ENCODE measurements at regions not wholly inside any gene's neighbourhood (a gene's known extent, or its start where the extent isn't known, plus 50 kb on each side); places are given as distances from the start of the nearest gene placed in this dataset.

DNA sequence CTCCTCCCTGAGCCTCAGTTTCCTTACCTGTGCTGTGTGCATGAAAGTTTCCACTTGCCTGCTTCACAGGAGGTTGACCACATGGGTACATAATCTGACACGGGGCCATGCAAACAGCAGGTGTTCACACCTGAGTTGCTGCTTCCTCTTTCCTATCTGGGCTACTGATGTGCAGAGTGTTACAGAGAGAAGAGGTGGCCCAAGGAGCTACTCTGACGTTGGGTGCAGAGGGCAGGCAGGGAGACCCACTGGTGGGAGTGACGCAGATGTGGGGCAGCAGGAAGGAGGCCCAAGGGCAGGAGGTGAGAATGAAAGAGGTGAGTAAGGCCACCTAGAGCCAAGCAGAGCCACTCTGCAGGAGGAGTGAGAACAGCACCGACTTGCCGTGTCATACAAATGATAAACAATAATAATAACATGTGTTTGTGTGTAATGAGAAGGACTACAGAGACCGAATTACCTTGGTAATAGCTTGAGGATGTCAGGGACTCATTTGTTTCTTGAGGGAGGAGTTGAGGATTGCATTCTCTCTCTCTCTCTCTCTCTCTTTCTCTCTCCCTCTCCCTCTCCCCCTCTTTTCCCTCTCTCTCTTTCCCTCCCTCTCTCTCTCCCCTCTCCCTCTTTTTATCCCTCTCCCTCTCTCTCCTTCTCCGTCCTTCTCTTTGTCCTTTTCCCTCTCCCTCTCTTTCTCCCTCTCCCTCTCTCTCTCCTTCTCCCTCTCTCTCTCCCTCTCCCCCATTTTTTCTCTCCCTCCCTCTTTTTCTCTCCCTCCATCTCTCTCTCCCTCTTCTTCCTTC lies 87.4 kb upstream of the IGSF21 start (continued):
- TF ChIP-seq ZFP3 (CRISPR knock-in tag; IDR thresholded peaks at IDR 0.05), result no peak

DNA sequence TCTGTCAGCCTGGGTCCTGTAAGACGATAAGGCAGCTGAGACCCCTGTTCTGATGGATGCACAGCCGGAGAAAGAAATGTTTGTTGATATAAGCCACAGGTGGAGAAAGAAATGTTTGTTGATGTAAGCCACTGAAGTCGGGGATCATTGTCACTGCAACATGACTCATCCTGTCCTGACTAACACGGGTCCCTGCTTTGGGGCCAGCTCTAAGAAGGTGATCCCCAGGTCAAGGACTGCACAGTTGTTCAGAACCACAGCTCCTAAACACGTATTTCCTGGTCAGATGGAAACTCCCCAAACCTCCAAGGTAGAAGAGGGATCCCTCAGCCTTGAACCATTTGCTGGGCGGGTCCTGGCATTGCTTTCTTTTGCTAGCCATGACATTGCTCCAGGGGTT lies 86.4 kb upstream of the IGSF21 start:
- ATAC-seq, result no peak
- TF ChIP-seq ZC3H10 (CRISPR knock-in tag; IDR thresholded peaks at IDR 0.05), result no peak
- no peak for TF ChIP-seq ISL1 (CRISPR knock-in tag; IDR thresholded peaks at IDR 0.05)
- TF ChIP-seq ZFP3 (CRISPR knock-in tag; IDR thresholded peaks at IDR 0.05), result no peak
- TF ChIP-seq RARB (CRISPR knock-in tag; IDR thresholded peaks at IDR 0.05), result no peak
- TF ChIP-seq ZNF8 (CRISPR knock-in tag; IDR thresholded peaks at IDR 0.05), result no peak
- TF ChIP-seq, protein P1, sequence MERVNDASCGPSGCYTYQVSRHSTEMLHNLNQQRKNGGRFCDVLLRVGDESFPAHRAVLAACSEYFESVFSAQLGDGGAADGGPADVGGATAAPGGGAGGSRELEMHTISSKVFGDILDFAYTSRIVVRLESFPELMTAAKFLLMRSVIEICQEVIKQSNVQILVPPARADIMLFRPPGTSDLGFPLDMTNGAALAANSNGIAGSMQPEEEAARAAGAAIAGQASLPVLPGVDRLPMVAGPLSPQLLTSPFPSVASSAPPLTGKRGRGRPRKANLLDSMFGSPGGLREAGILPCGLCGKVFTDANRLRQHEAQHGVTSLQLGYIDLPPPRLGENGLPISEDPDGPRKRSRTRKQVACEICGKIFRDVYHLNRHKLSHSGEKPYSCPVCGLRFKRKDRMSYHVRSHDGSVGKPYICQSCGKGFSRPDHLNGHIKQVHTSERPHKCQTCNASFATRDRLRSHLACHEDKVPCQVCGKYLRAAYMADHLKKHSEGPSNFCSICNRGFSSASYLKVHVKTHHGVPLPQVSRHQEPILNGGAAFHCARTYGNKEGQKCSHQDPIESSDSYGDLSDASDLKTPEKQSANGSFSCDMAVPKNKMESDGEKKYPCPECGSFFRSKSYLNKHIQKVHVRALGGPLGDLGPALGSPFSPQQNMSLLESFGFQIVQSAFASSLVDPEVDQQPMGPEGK (CRISPR knock-in tag; IDR thresholded peaks at IDR 0.05; ENCODE audit: borderline replicate concordance), result no peak
- TF ChIP-seq, protein P2, sequence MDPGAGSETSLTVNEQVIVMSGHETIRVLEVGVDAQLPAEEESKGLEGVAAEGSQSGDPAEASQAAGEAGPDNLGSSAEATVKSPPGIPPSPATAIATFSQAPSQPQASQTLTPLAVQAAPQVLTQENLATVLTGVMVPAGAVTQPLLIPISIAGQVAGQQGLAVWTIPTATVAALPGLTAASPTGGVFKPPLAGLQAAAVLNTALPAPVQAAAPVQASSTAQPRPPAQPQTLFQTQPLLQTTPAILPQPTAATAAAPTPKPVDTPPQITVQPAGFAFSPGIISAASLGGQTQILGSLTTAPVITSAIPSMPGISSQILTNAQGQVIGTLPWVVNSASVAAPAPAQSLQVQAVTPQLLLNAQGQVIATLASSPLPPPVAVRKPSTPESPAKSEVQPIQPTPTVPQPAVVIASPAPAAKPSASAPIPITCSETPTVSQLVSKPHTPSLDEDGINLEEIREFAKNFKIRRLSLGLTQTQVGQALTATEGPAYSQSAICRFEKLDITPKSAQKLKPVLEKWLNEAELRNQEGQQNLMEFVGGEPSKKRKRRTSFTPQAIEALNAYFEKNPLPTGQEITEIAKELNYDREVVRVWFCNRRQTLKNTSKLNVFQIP (CRISPR knock-in tag; IDR thresholded peaks at IDR 0.05; ENCODE audit: borderline replicate concordance, low read depth), result no peak
- no peak for TF ChIP-seq SNAI2 (CRISPR knock-in tag; IDR thresholded peaks at IDR 0.05)
- no peak for TF ChIP-seq PPARA (CRISPR knock-in tag; IDR thresholded peaks at IDR 0.05; ENCODE audit: borderline replicate concordance)
- TF ChIP-seq ZFP30 (CRISPR knock-in tag; IDR thresholded peaks at IDR 0.05), result no peak
- no peak for TF ChIP-seq ESRRG (CRISPR knock-in tag; IDR thresholded peaks at IDR 0.05)
- no peak for TF ChIP-seq TOX (CRISPR knock-in tag; IDR thresholded peaks at IDR 0.05; ENCODE audit: borderline replicate concordance)
- TF ChIP-seq TCF4 (CRISPR knock-in tag; IDR thresholded peaks at IDR 0.05; ENCODE audit: borderline replicate concordance), result no peak

DNA sequence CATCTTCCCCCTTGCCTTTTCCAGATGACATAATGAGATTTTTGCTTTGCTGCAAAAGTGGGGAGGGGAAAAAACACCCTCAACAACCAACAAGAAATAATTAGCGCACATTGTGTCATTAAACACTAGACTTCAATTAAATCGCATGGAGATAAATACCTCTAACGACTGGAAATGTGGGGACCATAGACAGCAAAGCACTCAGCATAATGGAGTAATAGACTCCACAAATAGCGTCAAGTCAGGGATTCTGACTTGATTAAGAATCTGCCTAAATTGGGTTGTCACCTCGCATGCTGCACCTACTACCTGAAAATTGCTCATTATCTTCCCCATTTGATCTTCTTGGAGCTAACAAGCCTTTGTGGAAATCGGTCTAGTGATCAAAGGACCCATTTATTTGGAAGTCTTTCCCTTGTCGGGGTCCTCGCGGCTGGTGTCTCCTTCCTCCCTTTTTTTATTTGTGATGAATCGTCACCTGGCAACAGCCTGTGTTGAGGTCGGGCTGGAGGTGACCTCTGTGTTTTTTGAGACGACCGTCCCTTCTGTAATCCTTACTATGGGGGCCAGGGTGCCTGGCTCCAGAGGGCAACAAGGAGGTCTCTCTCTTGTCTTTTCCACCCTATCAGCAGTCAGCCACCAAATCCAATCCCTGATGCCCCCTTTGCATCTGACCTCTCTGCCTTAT lies 75.3 kb upstream of the IGSF21 start:
- no peak for ATAC-seq
- no peak for TF ChIP-seq ZNF565 (CRISPR knock-in tag; conservative IDR thresholded peaks at IDR 0.05; ENCODE audit: low read depth)
- TF ChIP-seq BACH2 (CRISPR knock-in tag; IDR thresholded peaks at IDR 0.05; ENCODE audit: borderline replicate concordance), result no peak
- TF ChIP-seq ZC3H10 (CRISPR knock-in tag; IDR thresholded peaks at IDR 0.05), result no peak
- TF ChIP-seq TOX (CRISPR knock-in tag; IDR thresholded peaks at IDR 0.05; ENCODE audit: borderline replicate concordance), result no peak
- no peak for TF ChIP-seq ESRRG (CRISPR knock-in tag; IDR thresholded peaks at IDR 0.05)
- TF ChIP-seq, protein P2 (CRISPR knock-in tag; IDR thresholded peaks at IDR 0.05; ENCODE audit: borderline replicate concordance, low read depth), result no peak
- TF ChIP-seq ZFP30 (CRISPR knock-in tag; IDR thresholded peaks at IDR 0.05), result no peak
- no peak for TF ChIP-seq CSDC2 (CRISPR knock-in tag; IDR thresholded peaks at IDR 0.05)

DNA sequence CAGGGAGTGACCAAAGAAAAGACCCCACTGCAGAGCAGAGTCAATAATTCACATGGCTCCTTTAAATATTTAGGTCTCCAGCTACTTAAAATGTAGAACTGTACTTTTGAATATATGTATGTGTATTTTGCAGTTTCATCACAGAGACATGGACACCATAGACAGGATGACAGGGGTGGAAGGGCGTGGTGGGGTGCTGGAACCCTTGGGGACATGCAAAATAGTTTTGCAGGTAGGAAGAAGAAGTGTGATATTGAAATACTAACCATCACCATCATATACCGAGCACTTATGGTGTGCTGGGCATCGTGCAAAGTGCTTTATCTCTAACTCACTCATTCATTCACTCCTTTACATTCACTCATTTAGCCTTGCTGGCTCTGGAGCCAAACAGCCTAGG lies 72.5 kb upstream of the IGSF21 start:
- ATAC-seq, result no peak
- TF ChIP-seq CSDC2 (CRISPR knock-in tag; IDR thresholded peaks at IDR 0.05), result no peak
- no peak for TF ChIP-seq ZFP3 (CRISPR knock-in tag; IDR thresholded peaks at IDR 0.05)
- TF ChIP-seq ZFP30 (CRISPR knock-in tag; IDR thresholded peaks at IDR 0.05), result no peak
- TF ChIP-seq OSR1 (CRISPR knock-in tag; IDR thresholded peaks at IDR 0.05), result no peak

DNA sequence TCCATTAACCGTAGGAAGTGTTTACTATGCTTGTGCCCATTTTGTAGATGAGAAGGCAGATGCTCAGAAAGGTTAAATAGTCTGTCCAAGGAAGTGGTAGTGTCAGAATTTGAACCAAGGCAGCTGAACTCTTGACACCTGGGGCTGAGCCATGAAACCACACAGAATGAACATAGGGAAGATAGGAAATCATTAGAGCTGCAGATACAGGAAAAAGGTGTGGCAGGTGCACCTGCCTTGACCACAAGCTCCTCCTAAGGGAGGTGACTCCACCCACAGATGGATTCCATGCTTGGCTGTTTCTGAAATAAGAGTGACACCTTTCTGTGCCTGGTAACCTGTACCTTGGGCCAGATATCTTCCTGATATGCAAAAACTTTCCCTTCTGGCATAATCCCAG lies 69.9 kb upstream of the IGSF21 start:
- TF ChIP-seq ZFP30 (CRISPR knock-in tag; IDR thresholded peaks at IDR 0.05) (no peak), ESRRG (CRISPR knock-in tag; IDR thresholded peaks at IDR 0.05) (no peak), ZNF565 (CRISPR knock-in tag; conservative IDR thresholded peaks at IDR 0.05; ENCODE audit: low read depth) (no peak), TOX (CRISPR knock-in tag; IDR thresholded peaks at IDR 0.05; ENCODE audit: borderline replicate concordance) (no peak), CSDC2 (CRISPR knock-in tag; IDR thresholded peaks at IDR 0.05) (no peak), ZNF8 (CRISPR knock-in tag; IDR thresholded peaks at IDR 0.05) (no peak), GLIS3 (CRISPR knock-in tag; IDR thresholded peaks at IDR 0.05) (no peak), SNAI2 (CRISPR knock-in tag; IDR thresholded peaks at IDR 0.05) (no peak)
- TF ChIP-seq, protein P3, sequence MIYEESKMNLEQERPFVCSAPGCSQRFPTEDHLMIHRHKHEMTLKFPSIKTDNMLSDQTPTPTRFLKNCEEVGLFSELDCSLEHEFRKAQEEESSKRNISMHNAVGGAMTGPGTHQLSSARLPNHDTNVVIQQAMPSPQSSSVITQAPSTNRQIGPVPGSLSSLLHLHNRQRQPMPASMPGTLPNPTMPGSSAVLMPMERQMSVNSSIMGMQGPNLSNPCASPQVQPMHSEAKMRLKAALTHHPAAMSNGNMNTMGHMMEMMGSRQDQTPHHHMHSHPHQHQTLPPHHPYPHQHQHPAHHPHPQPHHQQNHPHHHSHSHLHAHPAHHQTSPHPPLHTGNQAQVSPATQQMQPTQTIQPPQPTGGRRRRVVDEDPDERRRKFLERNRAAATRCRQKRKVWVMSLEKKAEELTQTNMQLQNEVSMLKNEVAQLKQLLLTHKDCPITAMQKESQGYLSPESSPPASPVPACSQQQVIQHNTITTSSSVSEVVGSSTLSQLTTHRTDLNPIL (CRISPR knock-in tag; IDR thresholded peaks at IDR 0.05; ENCODE audit: low read depth), result no peak
- TF ChIP-seq, protein P2 (CRISPR knock-in tag; IDR thresholded peaks at IDR 0.05; ENCODE audit: borderline replicate concordance, low read depth), result no peak
- ATAC-seq, result no peak
